HuH-7 (cell line): ENCODE measurements at regions not wholly inside any gene's neighbourhood (a gene's known extent, or its start where the extent isn't known, plus 50 kb on each side); places are given as distances from the start of the nearest gene placed in this dataset.
"Not testable (repeated sequence)": the region's sequence is repeated elsewhere in the genome, so short reads cannot be mapped to it uniquely, and the experiment has no call there.

Source experiments
- DNase-seq: peaks from one replicate; pipeline ENCODE4 v3.0.0; 2011; ENCODE audit warnings: low spot score

DNA sequence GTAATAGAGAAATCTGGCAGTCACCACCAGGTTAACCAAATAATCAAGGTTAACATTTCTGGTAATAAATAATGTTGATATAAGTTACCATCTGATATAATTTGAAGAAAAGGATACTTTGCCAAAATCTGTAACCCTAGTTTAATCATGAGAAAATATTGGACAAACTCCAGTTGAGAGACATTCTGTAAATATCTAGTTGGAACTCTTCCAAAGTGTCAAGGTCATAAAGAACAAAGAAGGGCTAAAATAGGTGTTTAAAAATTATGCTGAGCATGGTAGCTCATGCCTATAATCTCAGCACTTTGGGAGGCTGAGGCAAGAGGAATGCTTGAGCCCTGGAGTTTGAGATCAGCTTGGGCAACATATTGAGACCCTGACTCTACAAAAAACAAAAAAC lies 253.3 kb downstream of the MRPS30 start:
- no peak for DNase-seq

DNA sequence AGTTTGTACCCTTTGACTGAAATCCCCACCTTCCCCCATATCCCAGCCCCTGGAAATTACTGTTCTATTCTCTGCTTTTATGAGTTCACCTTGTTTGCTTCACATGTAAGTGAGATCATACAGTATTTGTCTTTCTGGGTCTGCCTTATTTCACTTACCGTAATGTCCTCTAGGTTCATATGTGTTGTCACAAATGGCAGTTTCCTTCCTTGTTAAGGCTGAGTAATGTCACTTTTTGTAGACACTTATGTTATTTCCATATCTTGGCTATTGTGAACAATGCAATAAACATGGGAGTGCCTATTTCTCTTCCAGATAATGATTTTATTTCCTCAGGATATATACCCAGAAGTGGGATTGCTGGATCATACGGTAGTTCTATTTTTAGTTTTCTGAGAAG lies 272.3 kb downstream of the MRPS30 start:
- no peak for DNase-seq

DNA sequence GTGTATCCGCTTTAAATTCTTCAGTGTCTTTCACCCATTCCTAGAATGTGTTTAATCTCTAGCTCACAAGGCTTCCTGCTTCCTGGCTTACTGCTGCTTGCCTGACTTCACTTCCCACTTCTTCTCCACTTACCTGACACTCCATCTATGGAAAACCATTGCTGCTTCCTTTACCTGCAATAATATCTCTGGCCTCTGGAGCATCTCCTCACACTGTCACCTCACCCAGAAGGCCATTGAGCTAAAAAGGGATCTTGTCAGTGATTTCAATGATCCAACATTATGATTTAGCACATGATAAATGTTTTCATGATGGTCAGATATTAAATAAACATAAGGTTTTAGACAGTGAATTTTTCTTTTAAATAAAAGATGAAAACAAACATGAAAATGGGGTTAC lies 281.1 kb downstream of the MRPS30 start:
- no peak for DNase-seq

DNA sequence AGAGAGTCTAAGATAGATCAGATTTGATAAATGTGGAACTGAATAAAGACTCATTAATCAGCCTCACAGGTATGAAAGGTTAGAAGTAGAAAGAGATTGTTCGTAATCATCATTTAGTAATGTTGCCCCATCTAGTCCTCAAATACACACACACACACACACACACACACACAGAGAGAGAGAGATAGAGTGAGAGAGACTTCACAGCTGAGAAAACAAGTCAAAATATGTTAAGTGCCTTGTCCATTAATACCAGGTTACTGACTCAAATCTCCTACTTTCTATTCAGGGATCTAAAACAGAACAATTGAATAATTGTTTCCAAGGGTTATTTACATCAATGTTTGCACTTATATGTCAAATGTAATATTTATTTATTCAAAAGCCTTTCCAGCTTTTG lies 284.6 kb downstream of the MRPS30 start:
- DNase-seq: no peak

DNA sequence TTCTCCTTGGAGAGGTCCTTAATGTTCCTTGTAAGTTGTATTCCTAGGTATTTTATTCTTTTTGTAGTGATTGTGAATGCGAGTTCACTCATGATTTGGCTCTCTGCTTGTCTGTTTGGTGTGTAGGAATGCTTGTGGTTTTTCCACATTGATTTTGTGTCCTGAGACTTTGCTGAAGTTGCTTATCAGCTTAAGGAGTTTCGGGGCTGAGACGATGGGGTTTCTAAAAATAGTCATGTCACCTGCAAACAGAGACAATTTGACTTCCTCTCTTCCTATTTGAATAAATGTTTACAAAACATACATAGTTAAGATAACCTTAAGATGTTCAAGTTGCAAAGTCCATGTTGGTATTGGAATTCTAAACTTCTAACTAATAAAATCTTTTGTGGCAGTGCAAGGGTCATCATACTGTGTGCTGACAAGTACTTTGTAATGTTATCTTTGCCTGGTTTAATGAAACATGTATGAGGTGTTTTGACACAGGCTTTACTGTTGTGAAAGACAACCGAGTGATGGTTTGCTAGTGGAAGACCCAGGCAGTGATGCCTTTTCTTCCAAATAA lies 286.2 kb downstream of the MRPS30 start:
- DNase-seq: peak; percentile 4

DNA sequence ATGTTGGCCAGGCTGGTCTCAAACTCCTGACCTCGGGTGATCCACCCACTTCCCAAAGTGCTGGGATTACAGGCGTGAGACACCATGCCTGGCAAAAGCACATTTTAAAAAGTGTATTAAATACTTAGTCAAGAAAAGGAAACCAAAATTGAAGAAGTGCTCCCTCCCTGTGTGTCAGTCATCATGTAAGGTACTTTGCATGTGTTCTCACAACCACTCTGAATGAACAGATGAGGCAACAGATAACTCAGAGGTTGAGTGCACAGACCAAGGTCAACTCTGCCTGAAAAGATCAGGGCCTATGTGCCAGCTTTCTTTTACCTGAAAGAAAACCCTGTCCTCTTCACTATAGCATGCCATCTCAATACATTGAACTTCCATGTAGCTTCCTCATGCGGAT lies 289.7 kb downstream of the MRPS30 start:
- no peak for DNase-seq

DNA sequence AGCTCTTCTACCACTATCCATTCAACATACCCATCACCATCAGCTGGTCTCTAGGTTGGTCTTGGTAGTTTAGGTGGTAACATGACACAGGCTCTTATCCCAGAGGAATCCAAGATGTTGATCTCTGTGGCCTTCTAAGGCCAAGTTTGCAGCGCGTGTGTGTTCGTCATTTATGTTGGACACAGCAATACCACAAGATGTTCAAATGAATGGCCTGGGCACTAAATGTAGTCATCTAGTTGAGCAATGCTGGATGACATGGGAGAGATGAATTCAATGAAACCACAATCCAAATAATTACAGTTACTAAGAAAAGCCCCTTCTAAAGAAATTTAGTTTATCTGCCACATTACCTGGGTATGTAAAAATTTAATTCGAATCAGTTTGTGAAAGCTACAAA lies 292.4 kb downstream of the MRPS30 start:
- DNase-seq: no peak

DNA sequence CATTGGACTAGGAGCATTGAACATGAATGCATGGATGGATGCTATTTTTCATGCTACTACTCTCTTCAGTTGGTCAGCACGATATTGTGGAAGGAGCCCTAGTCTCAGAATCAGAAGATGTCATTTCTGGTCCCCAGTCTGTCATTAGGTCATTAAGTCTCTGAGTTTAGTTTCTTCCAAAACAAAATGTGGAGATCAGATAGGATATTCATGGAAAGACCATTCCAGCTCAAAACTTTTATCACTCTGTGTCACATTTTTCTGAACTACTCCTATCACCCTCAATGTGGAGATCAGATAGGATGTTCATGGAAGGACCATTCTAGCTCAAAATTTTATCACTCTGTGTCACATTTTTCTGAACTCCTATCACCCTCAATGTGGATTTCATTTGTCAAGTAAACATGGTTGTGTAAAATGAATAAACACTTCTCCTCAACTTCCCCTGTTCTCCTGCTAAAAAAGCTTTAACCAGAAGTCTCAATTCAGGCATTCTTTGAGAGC lies 296.8 kb downstream of the MRPS30 start:
- DNase-seq: no peak

DNA sequence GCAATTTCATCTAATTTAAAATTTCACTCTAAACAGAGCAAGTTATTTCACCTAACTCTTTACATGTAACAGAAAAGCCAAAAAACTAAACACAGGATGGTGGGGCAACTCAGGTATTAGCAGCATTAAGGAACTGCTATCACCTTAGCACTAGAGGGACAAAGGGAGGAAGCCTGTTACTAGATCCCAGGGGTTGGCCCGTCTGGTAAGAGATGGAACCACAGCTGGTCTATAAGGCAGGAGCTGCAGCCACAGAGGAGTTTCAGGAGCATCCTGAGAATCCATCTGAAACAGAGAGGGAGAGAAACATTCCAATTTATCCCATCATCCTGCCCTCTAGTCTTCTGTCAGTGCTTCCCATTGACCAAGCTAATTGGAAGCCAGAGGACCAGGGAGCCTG lies 300.3 kb downstream of the MRPS30 start:
- DNase-seq: no peak

DNA sequence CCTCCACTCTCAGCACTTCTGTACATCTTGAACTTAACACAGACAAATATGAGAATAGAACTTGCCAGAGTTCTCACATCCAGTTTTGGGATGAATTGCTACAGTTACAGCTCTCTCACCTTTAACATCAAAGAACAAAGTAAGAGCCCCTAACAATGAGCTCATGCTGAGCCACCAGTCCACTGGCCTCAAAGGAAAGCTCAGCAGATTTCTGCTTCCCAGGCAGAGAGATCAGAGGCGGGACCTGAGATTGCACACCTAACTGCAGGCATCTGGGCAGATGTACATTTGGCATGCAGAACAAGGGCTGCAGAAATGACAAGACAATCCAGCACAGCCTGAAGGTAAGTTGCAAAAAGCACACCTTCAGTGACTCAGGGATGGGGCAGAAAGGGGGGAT lies 300.9 kb downstream of the MRPS30 start:
- DNase-seq: no peak

DNA sequence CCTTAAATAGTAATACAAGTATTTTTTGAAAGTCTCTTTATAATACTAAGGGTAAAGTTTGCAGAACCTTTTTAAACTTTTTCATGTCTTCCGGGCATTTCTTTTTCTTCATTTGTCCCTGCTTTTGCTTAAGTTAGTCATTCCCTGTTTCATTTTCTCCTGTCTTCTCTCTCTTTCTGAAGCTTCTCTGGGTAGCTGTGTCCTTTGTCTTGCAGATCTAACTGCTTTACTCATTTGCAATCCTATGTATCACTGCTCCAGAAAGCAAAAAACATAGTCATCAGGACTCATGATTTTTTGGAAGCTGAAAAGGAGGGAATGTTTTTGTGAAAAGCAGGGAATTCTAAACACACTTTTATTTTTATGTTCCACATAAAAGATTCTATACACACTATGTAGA lies 301.7 kb downstream of the MRPS30 start:
- no peak for DNase-seq

DNA sequence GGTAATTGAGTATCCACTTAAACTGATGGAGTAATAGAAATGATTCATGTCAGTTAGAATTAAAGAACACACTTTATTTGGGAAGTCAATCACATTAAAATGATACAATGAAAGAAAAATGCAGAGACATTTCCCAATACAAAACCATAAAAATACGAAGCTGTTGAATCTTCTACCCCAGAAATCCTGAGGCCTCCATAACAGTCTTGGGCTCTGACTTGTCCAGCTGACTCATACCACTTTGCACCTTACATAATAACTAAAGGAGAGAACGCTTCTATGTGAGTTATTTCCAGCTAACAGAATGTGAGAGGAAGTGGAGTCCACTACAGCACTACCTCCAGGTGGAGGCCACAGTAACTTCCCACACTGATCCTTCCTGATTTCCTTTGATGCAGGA lies 305.0 kb downstream of the MRPS30 start:
- no peak for DNase-seq

DNA sequence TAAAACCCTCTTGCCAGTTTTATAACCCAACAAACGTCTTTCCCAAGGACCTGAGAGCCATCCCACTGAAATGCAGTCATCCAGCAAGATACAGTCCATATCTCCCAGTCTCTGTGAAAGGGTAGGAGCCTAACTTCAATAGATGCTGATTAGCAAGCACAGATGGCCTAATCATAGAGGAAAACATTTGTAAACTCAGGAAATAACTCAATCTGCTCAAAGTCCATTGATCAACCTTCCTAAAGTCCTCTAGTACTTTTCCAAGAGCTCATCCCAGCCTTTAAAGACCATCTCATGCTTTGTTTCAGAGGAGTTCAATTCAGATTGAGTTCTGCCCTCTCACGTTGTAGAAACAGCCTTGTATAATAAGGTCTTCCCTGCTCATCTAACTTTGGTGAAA lies 324.2 kb downstream of the MRPS30 start:
- no peak for DNase-seq

DNA sequence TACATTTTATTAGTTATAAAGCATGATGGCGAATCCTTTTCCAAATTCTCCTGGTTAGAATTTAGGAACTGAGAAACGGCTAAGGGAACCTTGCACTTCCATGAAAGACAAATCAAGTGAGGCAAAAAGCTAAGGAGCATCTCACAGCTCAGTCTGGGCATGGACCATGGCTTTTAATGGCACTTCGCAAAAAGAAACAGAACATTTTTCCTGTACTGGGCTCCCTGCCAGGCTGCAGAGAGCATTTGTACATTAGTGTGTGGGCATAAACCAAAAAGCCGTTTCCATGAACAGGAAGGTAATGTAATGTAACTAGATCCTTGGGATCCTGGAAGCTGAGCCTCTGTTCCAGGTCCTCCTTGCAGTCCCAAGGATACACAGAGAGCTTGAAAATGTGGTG lies 354.2 kb downstream of the MRPS30 start:
- DNase-seq: no peak

DNA sequence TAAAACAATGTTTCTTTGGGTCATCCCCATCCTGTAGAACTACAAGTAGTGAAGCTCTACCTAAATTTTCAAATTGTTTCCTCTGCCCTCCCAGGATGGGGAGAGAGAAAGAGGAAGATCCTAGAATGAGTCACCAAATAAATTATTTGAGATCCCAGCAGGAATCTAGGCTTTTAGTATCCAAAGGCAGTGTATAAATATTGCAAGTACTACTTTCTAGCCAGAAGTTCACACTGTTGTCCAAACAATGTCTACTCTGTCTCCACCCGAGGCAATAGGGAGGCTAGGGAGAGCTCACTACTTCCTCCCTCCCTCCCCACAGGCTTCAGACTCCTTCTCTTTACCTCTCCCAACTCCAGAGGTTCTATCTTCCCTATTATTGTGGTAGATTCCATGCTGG lies 362.8 kb downstream of the MRPS30 start:
- no peak for DNase-seq

DNA sequence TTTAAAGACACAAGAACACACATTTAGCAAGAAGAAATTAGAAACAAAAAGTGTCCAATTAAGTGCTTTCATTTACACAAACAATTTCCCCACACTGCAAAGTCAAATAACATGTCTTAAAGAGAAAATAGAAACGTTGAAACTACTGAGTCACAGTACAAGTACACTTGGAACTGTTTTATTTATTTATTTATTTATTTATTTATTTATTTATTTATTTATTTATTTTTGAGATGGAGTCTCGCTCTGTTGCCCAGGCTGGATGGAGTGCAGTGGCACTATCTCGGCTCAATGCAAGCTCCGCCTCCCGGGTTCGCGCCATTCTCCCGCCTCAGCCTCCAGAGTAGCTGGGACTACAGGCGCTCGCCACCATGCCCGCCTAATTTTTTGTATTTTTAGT lies 363.9 kb downstream of the MRPS30 start:
- DNase-seq: not testable (repeated sequence)

DNA sequence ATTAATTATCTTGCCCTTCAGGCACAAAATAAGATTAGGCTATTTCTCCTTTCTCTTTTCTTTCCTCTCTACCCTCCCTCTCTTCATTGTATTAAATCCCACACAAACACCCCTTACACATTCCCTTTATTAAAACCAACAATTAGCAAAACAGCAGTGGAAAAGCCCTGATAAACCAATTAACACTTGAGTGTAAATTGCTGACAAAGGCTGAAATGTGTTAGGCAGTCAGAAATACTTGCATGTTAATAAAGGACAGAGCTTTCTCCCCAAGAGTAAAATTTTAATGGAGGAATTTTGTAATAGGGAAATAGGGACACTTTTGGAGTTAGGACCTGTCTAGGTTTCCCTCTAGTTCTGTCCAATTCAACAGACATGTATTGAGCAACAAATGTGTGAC lies 370.9 kb downstream of the MRPS30 start:
- DNase-seq: no peak

DNA sequence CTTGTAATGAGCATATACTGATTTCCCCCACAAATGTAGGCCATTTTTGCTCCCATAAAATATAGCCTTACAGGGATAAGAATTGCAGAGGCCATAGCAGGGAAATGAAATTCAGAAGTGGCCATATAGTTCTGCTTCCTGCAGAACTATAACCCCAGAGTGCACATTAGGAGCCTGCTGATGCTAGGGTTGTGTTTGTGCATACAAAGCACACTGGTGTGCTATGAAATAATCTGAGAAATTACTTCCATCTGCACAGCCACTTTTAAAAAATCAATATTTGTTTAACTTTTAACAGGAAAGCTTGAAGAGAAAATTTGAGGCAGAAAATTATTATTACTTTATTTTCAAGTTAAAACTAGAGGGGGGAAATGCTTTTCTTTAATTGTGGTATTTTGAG lies 380.3 kb downstream of the MRPS30 start:
- DNase-seq: no peak

DNA sequence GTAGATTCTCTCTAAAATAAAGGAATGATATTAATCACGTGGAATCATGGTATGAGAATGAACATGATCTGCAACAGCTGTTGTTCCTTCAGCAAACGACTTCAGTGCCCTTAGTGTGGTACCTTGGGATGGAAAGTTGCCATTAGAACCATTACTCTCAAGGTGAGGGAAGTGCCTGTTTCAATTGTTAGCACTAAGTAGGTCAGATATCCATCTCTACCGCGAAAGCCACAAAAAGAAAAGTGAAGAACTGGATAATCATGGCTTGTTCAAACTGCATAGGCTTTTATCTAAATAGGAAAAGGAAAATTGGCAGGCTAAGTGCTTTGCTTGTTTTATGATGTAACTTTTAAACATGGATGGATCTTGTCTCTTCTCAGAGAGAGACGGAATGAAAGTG lies 380.7 kb downstream of the MRPS30 start:
- DNase-seq: no peak

DNA sequence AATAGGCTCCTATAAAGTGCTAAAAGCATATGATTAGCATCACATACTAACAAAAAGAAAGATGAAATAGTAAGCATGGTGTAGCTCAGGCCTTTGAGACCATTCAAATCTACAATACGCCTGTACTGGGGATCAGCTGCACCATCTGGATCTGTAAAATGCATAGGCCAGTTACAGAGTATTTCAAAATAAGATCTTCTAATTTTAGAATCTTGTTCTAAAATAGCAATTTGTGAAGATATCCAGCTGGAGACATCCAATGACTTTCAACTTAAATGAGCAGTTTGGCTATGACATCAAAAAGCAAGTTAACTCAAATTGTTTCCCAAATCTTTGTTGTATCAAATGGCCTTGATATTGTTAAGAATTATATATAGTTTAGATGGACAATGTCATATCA lies 386.3 kb downstream of the MRPS30 start:
- no peak for DNase-seq
